Hepatocyte (in vitro differentiated cells): ENCODE measurements at regions not wholly inside any gene's neighbourhood (a gene's known extent, or its start where the extent isn't known, plus 50 kb on each side); places are given as distances from the start of the nearest gene placed in this dataset.

Source experiments
- EZH2 ChIP-seq: fragments of 200-600 bp; sonication (generic); IDR thresholded peaks from 2 replicates; pipeline ENCODE4 v1.6.1; 2016; ENCODE audit warnings: antibody characterized with exemption, mild to moderate bottlenecking, borderline replicate concordance
- EZH2phosphoT487 ChIP-seq: fragments of 200-600 bp; sonication (generic); IDR thresholded peaks from one replicate; pipeline ENCODE4 v1.6.1; 2018; ENCODE audit warnings: antibody characterized with exemption, mild to moderate bottlenecking, low read depth, moderate library complexity; ENCODE audit not compliant: unreplicated experiment, severe bottlenecking
- TF ChIP-seq, protein P1 (sequence below): fragments of 200-600 bp; sonication (generic); IDR thresholded peaks from 2 replicates; pipeline ENCODE4 v1.5.1; 2016; ENCODE audit warnings: antibody characterized with exemption, mild to moderate bottlenecking; ENCODE audit not compliant: poor library complexity

DNA sequence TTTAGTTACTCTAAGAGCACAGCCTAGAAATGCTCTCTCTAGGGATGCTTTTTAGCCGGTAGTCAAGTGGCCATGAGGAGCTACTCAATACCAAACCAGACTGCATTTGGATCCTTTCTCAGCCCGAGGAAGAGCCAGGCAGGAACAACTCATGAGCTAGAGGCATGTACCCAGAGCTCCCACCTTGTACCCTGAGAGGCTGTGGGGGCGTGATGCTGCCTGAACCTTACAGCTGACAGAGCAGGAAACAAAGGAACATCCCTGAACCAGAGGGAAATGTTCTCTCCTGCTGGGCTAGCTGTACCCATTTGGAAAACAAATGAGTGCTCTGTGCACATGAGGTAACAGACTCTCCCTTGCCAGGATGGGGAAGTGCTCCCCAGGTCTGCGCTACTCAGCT is 131.6 kb downstream of the OSR1 start:
- TF ChIP-seq, protein P1, sequence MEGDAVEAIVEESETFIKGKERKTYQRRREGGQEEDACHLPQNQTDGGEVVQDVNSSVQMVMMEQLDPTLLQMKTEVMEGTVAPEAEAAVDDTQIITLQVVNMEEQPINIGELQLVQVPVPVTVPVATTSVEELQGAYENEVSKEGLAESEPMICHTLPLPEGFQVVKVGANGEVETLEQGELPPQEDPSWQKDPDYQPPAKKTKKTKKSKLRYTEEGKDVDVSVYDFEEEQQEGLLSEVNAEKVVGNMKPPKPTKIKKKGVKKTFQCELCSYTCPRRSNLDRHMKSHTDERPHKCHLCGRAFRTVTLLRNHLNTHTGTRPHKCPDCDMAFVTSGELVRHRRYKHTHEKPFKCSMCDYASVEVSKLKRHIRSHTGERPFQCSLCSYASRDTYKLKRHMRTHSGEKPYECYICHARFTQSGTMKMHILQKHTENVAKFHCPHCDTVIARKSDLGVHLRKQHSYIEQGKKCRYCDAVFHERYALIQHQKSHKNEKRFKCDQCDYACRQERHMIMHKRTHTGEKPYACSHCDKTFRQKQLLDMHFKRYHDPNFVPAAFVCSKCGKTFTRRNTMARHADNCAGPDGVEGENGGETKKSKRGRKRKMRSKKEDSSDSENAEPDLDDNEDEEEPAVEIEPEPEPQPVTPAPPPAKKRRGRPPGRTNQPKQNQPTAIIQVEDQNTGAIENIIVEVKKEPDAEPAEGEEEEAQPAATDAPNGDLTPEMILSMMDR = no peak
- TF ChIP-seq EZH2 (no peak), EZH2phosphoT487 (no peak)
